D721Med (cell line): ENCODE measurements at regions not wholly inside any gene's neighbourhood (a gene's known extent, or its start where the extent isn't known, plus 50 kb on each side); places are given as distances from the start of the nearest gene placed in this dataset.

ENCODE experiments used
- DNase-seq: peaks from one replicate; pipeline ENCODE4 v3.0.0; 2011; ENCODE audit warnings: low spot score; ENCODE audit not compliant: insufficient read length
- FAIRE-seq: peaks from 2 replicates; lab custom pipeline; 2011; peaks lifted over from hg19 to GRCh38; lab: Jason Lieb, UNC
- CTCF ChIP-seq: IDR thresholded peaks from 2 replicates; pipeline ENCODE4 v1.5.1; 2012; ENCODE audit warnings: mild to moderate bottlenecking, control low read depth; ENCODE audit not compliant: insufficient read depth; ENCODE audit errors: missing control alignments

GRCh38 chr10:118912961-118913600 lies 116.4 kb upstream of the NANOS1 start:
- TF ChIP-seq CTCF = no peak
- no peak for FAIRE-seq
- no peak for DNase-seq

GRCh38 chr10:118913825-118914224 lies 115.7 kb upstream of the NANOS1 start:
- FAIRE-seq = no peak
- no peak for TF ChIP-seq CTCF
- DNase-seq = no peak

- no peak for TF ChIP-seq CTCF
- FAIRE-seq (no peak), DNase-seq (no peak)
Observed at GRCh38 chr10:118914629-118915028, 114.9 kb upstream of the NANOS1 start.

- no peak for TF ChIP-seq CTCF
- FAIRE-seq = no peak
- DNase-seq = no peak
Observed at GRCh38 chr10:118915161-118915560, 114.4 kb upstream of the NANOS1 start.

GRCh38 chr10:118916777-118917176 lies 112.7 kb upstream of the NANOS1 start:
- FAIRE-seq = no peak
- TF ChIP-seq CTCF = no peak
- no peak for DNase-seq

GRCh38 chr10:118917701-118918100 lies 111.8 kb upstream of the NANOS1 start:
- DNase-seq (no peak), FAIRE-seq (no peak)
- no peak for TF ChIP-seq CTCF

- TF ChIP-seq CTCF = no peak
- DNase-seq (no peak), FAIRE-seq (no peak)
Observed at GRCh38 chr10:118918116-118918515, 111.4 kb upstream of the NANOS1 start.
